ENCODE measurements at regions not wholly inside any gene's neighbourhood (a gene's known extent, or its start where the extent isn't known, plus 50 kb on each side); places are given as distances from the start of the nearest gene placed in this dataset.

DNA sequence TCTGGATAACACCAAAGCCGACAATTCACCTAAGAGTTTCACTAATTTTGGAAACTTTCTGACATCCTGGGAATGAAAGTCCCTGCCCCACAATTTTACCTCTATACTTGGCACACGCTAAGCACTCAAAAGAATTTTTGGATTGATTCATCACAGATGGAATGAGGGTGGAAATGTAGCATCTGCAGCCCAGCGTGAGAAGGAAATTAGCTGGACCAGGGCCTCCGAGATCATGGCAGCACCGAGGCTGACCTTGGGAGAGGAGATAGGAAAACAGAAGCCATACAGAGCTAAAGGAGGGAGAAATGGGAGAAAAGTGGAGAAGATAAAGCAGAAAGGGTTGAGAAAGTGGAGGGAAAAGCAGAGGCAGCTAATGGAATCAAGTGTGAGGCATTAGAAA is 606.6 kb upstream of the DPP6 start:
- no peak for DNase-seq (ENCODE audit: low spot score)
- H3K27me3 ChIP-seq (ENCODE audit: control insufficient read depth in 4 of 4, insufficient read depth in 4 of 4, low read length in 3 of 4) = no peaks in the 10 kb centered on the region
- no peaks in the 10 kb centered on the region for H3K4me1 ChIP-seq (ENCODE audit: control insufficient read depth in 4 of 4, insufficient read depth in 4 of 4, low read length in 3 of 4)
- no peaks in the 10 kb centered on the region for H3K9me3 ChIP-seq (ENCODE audit: control insufficient read depth in 4 of 4, low read length in 3 of 4)
- no peak overlapping the region for H3K4me3 ChIP-seq (ENCODE audit: low read depth in 1 of 3, low read length in 3 of 3)
- H3K27ac ChIP-seq (ENCODE audit: low read depth in 1 of 2, low read length in 2 of 2) = no peak overlapping the region
- no peak for TF ChIP-seq ATF3 (IDR thresholded peaks at IDR 0.05)
- TF ChIP-seq RAD21 (IDR thresholded peaks at IDR 0.05) = no peak
- no peak for TF ChIP-seq HNF4G (IDR thresholded peaks at IDR 0.05)
- TF ChIP-seq EGR1 (IDR thresholded peaks at IDR 0.05; ENCODE audit: low read depth in 2 of 2) = no peak
- no peak for TF ChIP-seq REST (IDR thresholded peaks at IDR 0.05)
- TF ChIP-seq, protein P1, sequence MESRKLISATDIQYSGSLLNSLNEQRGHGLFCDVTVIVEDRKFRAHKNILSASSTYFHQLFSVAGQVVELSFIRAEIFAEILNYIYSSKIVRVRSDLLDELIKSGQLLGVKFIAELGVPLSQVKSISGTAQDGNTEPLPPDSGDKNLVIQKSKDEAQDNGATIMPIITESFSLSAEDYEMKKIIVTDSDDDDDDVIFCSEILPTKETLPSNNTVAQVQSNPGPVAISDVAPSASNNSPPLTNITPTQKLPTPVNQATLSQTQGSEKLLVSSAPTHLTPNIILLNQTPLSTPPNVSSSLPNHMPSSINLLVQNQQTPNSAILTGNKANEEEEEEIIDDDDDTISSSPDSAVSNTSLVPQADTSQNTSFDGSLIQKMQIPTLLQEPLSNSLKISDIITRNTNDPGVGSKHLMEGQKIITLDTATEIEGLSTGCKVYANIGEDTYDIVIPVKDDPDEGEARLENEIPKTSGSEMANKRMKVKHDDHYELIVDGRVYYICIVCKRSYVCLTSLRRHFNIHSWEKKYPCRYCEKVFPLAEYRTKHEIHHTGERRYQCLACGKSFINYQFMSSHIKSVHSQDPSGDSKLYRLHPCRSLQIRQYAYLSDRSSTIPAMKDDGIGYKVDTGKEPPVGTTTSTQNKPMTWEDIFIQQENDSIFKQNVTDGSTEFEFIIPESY (IDR thresholded peaks at IDR 0.05) = no peak
- no peak for TF ChIP-seq GABPA (IDR thresholded peaks at IDR 0.05 in 1 of 2, conservative IDR thresholded peaks at IDR 0.05 in 1 of 2)
- no peak for TF ChIP-seq YY1 (IDR thresholded peaks at IDR 0.05)
- no peak for TF ChIP-seq TAF1 (conservative IDR thresholded peaks at IDR 0.05)
- TF ChIP-seq FOXA2 (IDR thresholded peaks at IDR 0.05) = no peak
- TF ChIP-seq FOXA1 (IDR thresholded peaks at IDR 0.05) = no peak
- no peak for TF ChIP-seq SP1 (IDR thresholded peaks at IDR 0.05)
- TF ChIP-seq HNF4A (conservative IDR thresholded peaks at IDR 0.05) = no peak
- TF ChIP-seq NR2F2 (IDR thresholded peaks at IDR 0.05) = no peak
- no peak for TF ChIP-seq JUND (IDR thresholded peaks at IDR 0.05)
- TF ChIP-seq RXRA (IDR thresholded peaks at IDR 0.05) = no peak
- TF ChIP-seq, protein P2, sequence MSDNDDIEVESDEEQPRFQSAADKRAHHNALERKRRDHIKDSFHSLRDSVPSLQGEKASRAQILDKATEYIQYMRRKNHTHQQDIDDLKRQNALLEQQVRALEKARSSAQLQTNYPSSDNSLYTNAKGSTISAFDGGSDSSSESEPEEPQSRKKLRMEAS (IDR thresholded peaks at IDR 0.05) = no peak
- WGBS = 77% methylated on average over 5 of the region's 5 CpGs
- H3K36me3 ChIP-seq (ENCODE audit: control insufficient read depth in 4 of 4, insufficient read depth in 3 of 4, low read depth in 1 of 4, low read length in 3 of 4) = no peaks in the 10 kb centered on the region
- H3K9ac ChIP-seq (ENCODE audit: low read depth in 1 of 2, low read length in 2 of 2) = no peak overlapping the region

DNA sequence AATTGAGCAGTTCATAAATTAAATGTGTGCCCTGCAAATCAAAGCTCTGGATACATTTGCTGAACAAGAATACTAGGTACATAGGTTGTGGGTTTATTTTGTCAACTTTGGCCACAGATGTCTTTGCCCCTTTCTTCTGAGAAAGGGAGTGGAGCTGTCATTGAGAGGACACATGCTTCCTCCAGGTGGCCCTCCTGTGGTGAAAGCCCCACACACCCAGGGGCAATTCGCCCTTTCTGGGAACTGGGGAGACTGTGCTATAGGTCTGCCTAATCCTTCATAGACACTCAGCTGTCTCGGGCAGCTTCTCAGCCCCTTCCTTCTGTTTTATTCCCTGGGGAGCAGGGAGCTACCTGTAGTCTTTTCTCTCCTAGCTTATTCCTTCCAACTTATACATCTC is 605.7 kb upstream of the DPP6 start:
- DNase-seq (ENCODE audit: low spot score) = no peak
- Histone ChIP-seq H3K27me3 (ENCODE audit: control insufficient read depth in 4 of 4, insufficient read depth in 4 of 4, low read length in 3 of 4) (no peaks in the 10 kb centered on the region), H3K4me3 (ENCODE audit: low read depth in 1 of 3, low read length in 3 of 3) (no peak overlapping the region), H3K9ac (ENCODE audit: low read depth in 1 of 2, low read length in 2 of 2) (no peak overlapping the region), H3K4me1 (ENCODE audit: control insufficient read depth in 4 of 4, insufficient read depth in 4 of 4, low read length in 3 of 4) (no peaks in the 10 kb centered on the region), H3K36me3 (ENCODE audit: control insufficient read depth in 4 of 4, insufficient read depth in 3 of 4, low read depth in 1 of 4, low read length in 3 of 4) (no peaks in the 10 kb centered on the region), H3K9me3 (ENCODE audit: control insufficient read depth in 4 of 4, low read length in 3 of 4) (no peaks in the 10 kb centered on the region), H3K27ac (ENCODE audit: low read depth in 1 of 2, low read length in 2 of 2) (no peak overlapping the region)
- no peak for TF ChIP-seq TAF1 (conservative IDR thresholded peaks at IDR 0.05)
- no peak for TF ChIP-seq YY1 (IDR thresholded peaks at IDR 0.05)
- TF ChIP-seq HNF4A (conservative IDR thresholded peaks at IDR 0.05) = no peak
- TF ChIP-seq GABPA (IDR thresholded peaks at IDR 0.05 in 1 of 2, conservative IDR thresholded peaks at IDR 0.05 in 1 of 2) = no peak
- TF ChIP-seq REST (IDR thresholded peaks at IDR 0.05) = no peak
- no peak for TF ChIP-seq RAD21 (IDR thresholded peaks at IDR 0.05)
- no peak for TF ChIP-seq RXRA (IDR thresholded peaks at IDR 0.05)
- TF ChIP-seq JUND (IDR thresholded peaks at IDR 0.05) = no peak
- TF ChIP-seq, protein P2 (IDR thresholded peaks at IDR 0.05) = no peak
- TF ChIP-seq SP1 (IDR thresholded peaks at IDR 0.05) = no peak
- 39% methylated on average over 2 of the region's 2 CpGs for WGBS

Data from liver (tissue), 7 donors.